ENCODE measurements at regions not wholly inside any gene's neighbourhood (a gene's known extent, or its start where the extent isn't known, plus 50 kb on each side); places are given as distances from the start of the nearest gene placed in this dataset.

DNA sequence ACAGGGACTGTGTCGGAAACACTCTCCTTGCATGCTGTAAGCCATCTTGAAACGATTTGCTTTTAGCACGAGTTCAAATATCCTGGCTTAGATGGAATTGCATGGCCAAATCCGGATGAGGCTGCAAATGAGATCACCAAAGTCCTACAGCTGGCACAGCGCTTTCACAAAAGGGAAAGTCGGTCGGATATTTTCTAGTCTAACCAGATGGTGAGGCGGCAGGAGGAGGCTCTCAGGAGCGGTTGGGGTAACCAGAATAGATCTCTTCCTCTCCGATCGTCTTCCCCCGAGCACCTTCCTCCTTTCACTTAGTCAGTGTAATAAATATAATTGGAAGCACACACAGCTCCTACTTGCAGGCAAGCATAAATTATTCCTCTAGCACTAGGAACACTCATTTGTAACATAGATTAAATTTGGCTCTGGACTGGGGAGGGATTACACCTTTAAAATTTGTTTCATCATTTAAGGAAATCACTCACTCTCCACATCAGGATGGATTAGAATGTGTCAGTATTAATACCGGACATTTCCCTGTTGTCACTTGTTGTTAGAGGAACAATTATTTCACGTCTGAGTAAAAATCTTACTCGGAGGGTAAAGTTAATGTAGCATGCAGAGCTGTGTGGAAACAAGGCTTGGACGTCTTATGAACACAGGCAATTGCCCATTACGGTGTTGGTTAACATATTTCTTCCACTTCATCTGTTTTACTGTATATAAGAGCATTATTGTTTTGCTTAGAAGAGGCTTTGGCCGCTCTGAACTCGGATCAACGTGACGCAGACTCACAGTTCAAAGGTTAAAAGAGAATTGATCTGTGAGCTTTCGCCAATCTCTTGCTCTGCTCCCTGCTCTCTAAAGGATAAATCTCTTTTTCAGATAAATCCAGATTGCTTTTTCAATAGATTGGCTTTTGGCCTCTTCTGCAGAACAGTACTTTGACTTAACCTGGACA, 857.9 kb downstream of the TYW1 start:
- TF ChIP-seq, protein P1, sequence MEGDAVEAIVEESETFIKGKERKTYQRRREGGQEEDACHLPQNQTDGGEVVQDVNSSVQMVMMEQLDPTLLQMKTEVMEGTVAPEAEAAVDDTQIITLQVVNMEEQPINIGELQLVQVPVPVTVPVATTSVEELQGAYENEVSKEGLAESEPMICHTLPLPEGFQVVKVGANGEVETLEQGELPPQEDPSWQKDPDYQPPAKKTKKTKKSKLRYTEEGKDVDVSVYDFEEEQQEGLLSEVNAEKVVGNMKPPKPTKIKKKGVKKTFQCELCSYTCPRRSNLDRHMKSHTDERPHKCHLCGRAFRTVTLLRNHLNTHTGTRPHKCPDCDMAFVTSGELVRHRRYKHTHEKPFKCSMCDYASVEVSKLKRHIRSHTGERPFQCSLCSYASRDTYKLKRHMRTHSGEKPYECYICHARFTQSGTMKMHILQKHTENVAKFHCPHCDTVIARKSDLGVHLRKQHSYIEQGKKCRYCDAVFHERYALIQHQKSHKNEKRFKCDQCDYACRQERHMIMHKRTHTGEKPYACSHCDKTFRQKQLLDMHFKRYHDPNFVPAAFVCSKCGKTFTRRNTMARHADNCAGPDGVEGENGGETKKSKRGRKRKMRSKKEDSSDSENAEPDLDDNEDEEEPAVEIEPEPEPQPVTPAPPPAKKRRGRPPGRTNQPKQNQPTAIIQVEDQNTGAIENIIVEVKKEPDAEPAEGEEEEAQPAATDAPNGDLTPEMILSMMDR (IDR thresholded peaks at IDR 0.05; ENCODE audit: insufficient read depth, low read length, severe bottlenecking): no peak
- Histone ChIP-seq H3K4me3 (ENCODE audit: low read depth, low read length) (no peak overlapping the region), H3K36me3 (ENCODE audit: control insufficient read depth, insufficient read depth, low read length) (no peaks in the 10 kb centered on the region), H3K27me3 (ENCODE audit: control insufficient read depth, insufficient read depth, low read length) (no peaks in the 10 kb centered on the region)
- no peak for DNase-seq (ENCODE audit: low read depth)
- FAIRE-seq: no peak

- Histone ChIP-seq H3K36me3 (ENCODE audit: control insufficient read depth, insufficient read depth, low read length) (no peaks in the 10 kb centered on the region), H3K27me3 (ENCODE audit: control insufficient read depth, insufficient read depth, low read length) (no peaks in the 10 kb centered on the region), H3K4me3 (ENCODE audit: low read depth, low read length) (no peak overlapping the region)
- TF ChIP-seq, protein P1 (IDR thresholded peaks at IDR 0.05; ENCODE audit: insufficient read depth, low read length, severe bottlenecking): no peak
- no peak for FAIRE-seq
- no peak for DNase-seq (ENCODE audit: low read depth)
Observed at GRCh38 chr7:67855322-67855721, 858.7 kb downstream of the TYW1 start.

- TF ChIP-seq, protein P1 (IDR thresholded peaks at IDR 0.05; ENCODE audit: insufficient read depth, low read length, severe bottlenecking): no peak
- DNase-seq (ENCODE audit: low read depth): no peak
- Histone ChIP-seq H3K36me3 (ENCODE audit: control insufficient read depth, insufficient read depth, low read length) (no peaks in the 10 kb centered on the region), H3K27me3 (ENCODE audit: control insufficient read depth, insufficient read depth, low read length) (no peaks in the 10 kb centered on the region), H3K4me3 (ENCODE audit: low read depth, low read length) (no peak overlapping the region)
- no peak for FAIRE-seq
Observed at GRCh38 chr7:67856046-67856445, 859.4 kb downstream of the TYW1 start.

- Histone ChIP-seq H3K27me3 (ENCODE audit: control insufficient read depth, insufficient read depth, low read length) (no peaks in the 10 kb centered on the region), H3K36me3 (ENCODE audit: control insufficient read depth, insufficient read depth, low read length) (no peaks in the 10 kb centered on the region), H3K4me3 (ENCODE audit: low read depth, low read length) (no peak overlapping the region)
- no peak for FAIRE-seq
- no peak for DNase-seq (ENCODE audit: low read depth)
- TF ChIP-seq, protein P1 (IDR thresholded peaks at IDR 0.05; ENCODE audit: insufficient read depth, low read length, severe bottlenecking): no peak
Observed at GRCh38 chr7:67857698-67858097, 861.1 kb downstream of the TYW1 start.

- DNase-seq (ENCODE audit: low read depth): no peak
- no peaks in the 10 kb centered on the region for H3K27me3 ChIP-seq (ENCODE audit: control insufficient read depth, insufficient read depth, low read length)
- no peak overlapping the region for H3K4me3 ChIP-seq (ENCODE audit: low read depth, low read length)
- TF ChIP-seq, protein P1 (IDR thresholded peaks at IDR 0.05; ENCODE audit: insufficient read depth, low read length, severe bottlenecking): no peak
- H3K36me3 ChIP-seq (ENCODE audit: control insufficient read depth, insufficient read depth, low read length): no peaks in the 10 kb centered on the region
- FAIRE-seq: peak; percentile 47
Observed at GRCh38 chr7:67858931-67859330, 862.3 kb downstream of the TYW1 start.
